22Rv1 (cell line): ENCODE measurements at regions not wholly inside any gene's neighbourhood (a gene's known extent, or its start where the extent isn't known, plus 50 kb on each side); places are given as distances from the start of the nearest gene placed in this dataset.

Experiments
- H3K27ac ChIP-seq: fragments of 450-650 bp; 2 replicates; pipeline ENCODE4 v1.5.1; 2017
- ZFX ChIP-seq: fragments of 450-650 bp; IDR thresholded peaks from 2 replicates; pipeline ENCODE4 v1.6.1; 2017; ENCODE audit warnings: antibody characterized with exemption, borderline replicate concordance
- TF ChIP-seq, protein P1 (sequence below): fragments of 450-650 bp; IDR thresholded peaks from 2 replicates; pipeline ENCODE4 v1.5.1; 2017; ENCODE audit warnings: mild to moderate bottlenecking

DNA sequence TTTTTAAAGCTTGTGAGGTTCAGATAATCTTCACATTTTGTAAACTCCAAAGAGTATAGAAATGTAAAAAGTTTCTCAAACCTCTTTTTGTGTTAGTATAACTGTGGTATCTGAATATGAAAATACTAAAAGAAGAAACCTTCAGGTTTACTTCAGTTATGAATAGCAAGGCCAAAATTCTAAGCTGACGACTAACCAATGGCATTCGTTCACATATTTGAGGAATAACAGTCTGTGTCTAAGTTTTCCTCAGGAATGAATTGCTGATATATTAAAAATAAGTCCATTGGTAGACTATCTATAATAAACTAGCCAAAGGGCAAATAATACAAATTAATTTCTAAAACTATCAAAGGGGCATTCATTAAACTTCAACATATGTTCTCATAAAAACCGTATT is 206.0 kb downstream of the CXCL12 start:
- no peak overlapping the region for H3K27ac ChIP-seq

GRCh38 chr10:44178281-44178680 is 206.6 kb downstream of the CXCL12 start:
- TF ChIP-seq, protein P1, sequence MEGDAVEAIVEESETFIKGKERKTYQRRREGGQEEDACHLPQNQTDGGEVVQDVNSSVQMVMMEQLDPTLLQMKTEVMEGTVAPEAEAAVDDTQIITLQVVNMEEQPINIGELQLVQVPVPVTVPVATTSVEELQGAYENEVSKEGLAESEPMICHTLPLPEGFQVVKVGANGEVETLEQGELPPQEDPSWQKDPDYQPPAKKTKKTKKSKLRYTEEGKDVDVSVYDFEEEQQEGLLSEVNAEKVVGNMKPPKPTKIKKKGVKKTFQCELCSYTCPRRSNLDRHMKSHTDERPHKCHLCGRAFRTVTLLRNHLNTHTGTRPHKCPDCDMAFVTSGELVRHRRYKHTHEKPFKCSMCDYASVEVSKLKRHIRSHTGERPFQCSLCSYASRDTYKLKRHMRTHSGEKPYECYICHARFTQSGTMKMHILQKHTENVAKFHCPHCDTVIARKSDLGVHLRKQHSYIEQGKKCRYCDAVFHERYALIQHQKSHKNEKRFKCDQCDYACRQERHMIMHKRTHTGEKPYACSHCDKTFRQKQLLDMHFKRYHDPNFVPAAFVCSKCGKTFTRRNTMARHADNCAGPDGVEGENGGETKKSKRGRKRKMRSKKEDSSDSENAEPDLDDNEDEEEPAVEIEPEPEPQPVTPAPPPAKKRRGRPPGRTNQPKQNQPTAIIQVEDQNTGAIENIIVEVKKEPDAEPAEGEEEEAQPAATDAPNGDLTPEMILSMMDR: no peak
- no peak for TF ChIP-seq ZFX
- H3K27ac ChIP-seq: no peak overlapping the region

More for the DNA sequence above, 206.0 kb downstream of the CXCL12 start:
- TF ChIP-seq ZFX: no peak
- TF ChIP-seq, protein P1: no peak

DNA sequence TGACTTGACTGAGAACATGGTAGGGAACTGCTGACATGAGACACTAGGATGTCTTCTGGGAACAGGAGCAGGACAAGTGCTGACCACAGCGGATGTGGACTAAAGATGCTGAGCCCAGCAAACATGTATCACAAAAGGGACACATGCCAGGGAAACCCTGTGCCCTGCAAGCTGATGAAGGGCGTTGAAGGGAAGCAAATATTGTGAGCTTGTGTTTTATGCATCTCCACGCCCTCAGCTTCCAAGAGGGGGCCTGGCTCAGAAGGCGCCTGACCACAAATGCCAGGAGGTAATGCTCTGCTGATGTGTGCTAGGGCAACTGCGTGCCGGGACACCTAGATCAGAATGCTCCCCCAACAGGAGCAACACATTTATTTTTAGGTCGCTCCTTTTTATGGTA is 207.3 kb downstream of the CXCL12 start:
- no peak for TF ChIP-seq ZFX
- TF ChIP-seq, protein P1: no peak
- H3K27ac ChIP-seq: no peak overlapping the region

DNA sequence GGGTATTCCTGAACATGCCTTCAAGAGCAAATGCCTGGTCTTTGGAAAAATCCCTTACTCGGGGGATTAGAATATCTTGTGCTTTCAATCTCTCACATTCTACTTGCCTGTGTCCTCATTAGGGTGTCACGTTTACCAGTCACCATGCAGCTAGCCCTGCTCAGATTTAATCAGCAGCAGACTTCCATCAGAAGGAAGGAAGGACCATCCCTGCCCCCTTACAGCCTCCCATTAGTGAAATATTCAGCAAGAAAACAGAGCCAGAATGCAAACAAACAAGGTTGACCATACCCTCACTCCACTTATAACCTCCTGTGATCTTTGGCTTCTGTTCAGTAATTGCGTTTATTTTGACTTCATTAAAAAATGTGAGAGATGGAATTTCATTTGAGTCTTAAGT is 208.6 kb downstream of the CXCL12 start:
- TF ChIP-seq, protein P1: no peak
- no peak for TF ChIP-seq ZFX

DNA sequence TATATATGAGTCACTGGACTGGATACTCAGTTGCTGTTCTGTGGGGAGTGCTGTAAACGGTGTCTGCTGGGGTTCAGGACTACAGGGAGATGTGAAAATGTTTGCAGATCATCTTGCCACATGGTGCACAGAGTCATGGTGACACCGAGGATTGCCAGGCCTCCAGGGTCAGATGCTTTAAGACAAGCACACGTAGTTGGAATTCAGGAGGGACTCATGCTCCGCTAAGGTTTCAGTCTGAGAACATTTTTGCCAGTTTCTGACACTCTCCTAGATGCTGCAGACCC is 211.3 kb downstream of the CXCL12 start:
- TF ChIP-seq, protein P1: no peak
- TF ChIP-seq ZFX: no peak
- H3K27ac ChIP-seq: no peak overlapping the region

More for the DNA sequence above, 208.6 kb downstream of the CXCL12 start:
- H3K27ac ChIP-seq: no peak overlapping the region

DNA sequence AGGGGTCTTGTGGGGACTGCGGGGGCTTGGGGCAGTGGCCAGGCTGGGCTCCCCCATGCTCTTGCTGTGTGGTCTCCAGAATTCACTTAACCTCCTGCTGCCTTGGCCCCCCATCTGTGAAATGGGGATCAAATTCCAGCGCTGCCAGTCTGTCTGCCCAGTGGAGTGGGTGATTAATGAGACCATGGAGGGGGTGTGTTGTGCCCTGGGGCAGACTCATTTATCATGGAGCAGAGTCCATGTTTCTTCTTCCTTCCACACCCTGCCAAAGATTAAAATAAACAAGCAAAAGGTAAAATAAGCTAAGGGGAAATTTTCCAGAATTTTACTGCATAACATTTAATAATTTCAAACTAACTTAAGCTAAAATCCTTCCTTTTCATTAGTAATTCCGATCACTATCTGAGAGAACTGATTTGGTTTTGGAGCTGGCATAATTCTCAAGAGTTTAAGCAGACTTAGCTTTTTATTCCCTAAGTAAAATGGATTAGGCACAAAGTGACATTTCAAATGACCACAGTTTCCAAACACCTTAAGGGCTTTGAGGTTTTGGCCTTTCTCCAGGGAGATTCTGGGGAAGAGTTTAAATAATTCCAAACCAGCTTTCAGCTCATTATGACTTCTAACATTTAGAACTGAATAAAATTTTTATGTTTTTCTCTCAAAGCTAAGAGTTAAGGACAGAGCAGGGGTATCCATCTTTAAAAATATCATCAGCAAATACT is 211.9 kb downstream of the CXCL12 start:
- TF ChIP-seq, protein P1: no peak
- TF ChIP-seq ZFX: no peak
- H3K27ac ChIP-seq: no peak overlapping the region

GRCh38 chr10:44171765-44172164 is 213.1 kb downstream of the CXCL12 start:
- no peak overlapping the region for H3K27ac ChIP-seq
- TF ChIP-seq ZFX: no peak
- TF ChIP-seq, protein P1: no peak
